ENCODE measurements at regions not wholly inside any gene's neighbourhood (a gene's known extent, or its start where the extent isn't known, plus 50 kb on each side); places are given as distances from the start of the nearest gene placed in this dataset.

- TF ChIP-seq CTCF (IDR thresholded peaks at IDR 0.05; ENCODE audit: insufficient read depth, missing control alignments): no peak
- DNase-seq (ENCODE audit: insufficient read length, low spot score) (no peak), FAIRE-seq (peak; percentile 97)
These were observed 104.7 kb upstream of the DSEL start for GRCh38 chr18:67621049-67621713.

- TF ChIP-seq CTCF (IDR thresholded peaks at IDR 0.05; ENCODE audit: insufficient read depth, missing control alignments): no peak
- DNase-seq (ENCODE audit: insufficient read length, low spot score): no peak
- no peak for FAIRE-seq
These were observed 101.5 kb upstream of the DSEL start for GRCh38 chr18:67618061-67618460.

- TF ChIP-seq CTCF (IDR thresholded peaks at IDR 0.05; ENCODE audit: insufficient read depth, missing control alignments): no peak
- DNase-seq (ENCODE audit: insufficient read length, low spot score): no peak
- peak; percentile 100 for FAIRE-seq
These were observed 99.4 kb upstream of the DSEL start for GRCh38 chr18:67615876-67616275.

GRCh38 chr18:67613731-67614130, 97.2 kb upstream of the DSEL start:
- FAIRE-seq (no peak), DNase-seq (ENCODE audit: insufficient read length, low spot score) (no peak)
- no peak for TF ChIP-seq CTCF (IDR thresholded peaks at IDR 0.05; ENCODE audit: insufficient read depth, missing control alignments)

- FAIRE-seq (no peak), DNase-seq (ENCODE audit: insufficient read length, low spot score) (no peak)
- no peak for TF ChIP-seq CTCF (IDR thresholded peaks at IDR 0.05; ENCODE audit: insufficient read depth, missing control alignments)
These were observed 95.8 kb upstream of the DSEL start for GRCh38 chr18:67612281-67612680.

GRCh38 chr18:67608615-67609273, 92.2 kb upstream of the DSEL start:
- no peak for TF ChIP-seq CTCF (IDR thresholded peaks at IDR 0.05; ENCODE audit: insufficient read depth, missing control alignments)
- no peak for DNase-seq (ENCODE audit: insufficient read length, low spot score)
- no peak for FAIRE-seq

- DNase-seq (ENCODE audit: insufficient read length, low spot score) (no peak), FAIRE-seq (no peak)
- no peak for TF ChIP-seq CTCF (IDR thresholded peaks at IDR 0.05; ENCODE audit: insufficient read depth, missing control alignments)
These were observed 91.7 kb upstream of the DSEL start for GRCh38 chr18:67608191-67608590.

Data from D721Med (cell line).